EH (cell line): ENCODE measurements at regions not wholly inside any gene's neighbourhood (a gene's known extent, or its start where the extent isn't known, plus 50 kb on each side); places are given as distances from the start of the nearest gene placed in this dataset.

ENCODE experiments used
- DNase-seq: peaks from one replicate; pipeline ENCODE4 v3.0.0-alpha.2; 2015; ENCODE audit warnings: low read depth

GRCh38 chr3:73745526-73746191 is 120.9 kb upstream of the PDZRN3 start:
- DNase-seq, result peak; percentile 25

GRCh38 chr3:73743551-73743950 is 118.8 kb upstream of the PDZRN3 start:
- DNase-seq, result no peak

- DNase-seq, result peak; percentile 79
Measured at GRCh38 chr3:73739791-73740453, 115.2 kb upstream of the PDZRN3 start.

DNA sequence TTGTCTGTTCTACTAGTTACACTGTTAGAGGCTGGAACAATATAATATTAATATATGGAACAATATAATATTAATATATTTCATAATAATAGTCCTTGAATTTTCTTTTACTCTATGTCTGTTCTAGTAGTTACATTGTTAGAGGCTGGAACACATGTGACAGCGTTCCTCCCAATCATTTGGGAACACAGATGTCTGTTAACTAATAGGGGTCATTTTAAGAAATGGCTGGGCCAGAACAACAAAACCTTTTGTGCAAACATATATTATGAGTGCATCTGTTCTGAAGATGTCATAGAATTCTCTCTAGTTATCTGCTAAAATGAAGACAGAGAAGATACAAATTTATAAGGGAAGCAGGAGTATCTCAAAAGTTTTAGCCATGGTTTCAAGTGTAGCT is 114.0 kb upstream of the PDZRN3 start:
- DNase-seq, result no peak

DNA sequence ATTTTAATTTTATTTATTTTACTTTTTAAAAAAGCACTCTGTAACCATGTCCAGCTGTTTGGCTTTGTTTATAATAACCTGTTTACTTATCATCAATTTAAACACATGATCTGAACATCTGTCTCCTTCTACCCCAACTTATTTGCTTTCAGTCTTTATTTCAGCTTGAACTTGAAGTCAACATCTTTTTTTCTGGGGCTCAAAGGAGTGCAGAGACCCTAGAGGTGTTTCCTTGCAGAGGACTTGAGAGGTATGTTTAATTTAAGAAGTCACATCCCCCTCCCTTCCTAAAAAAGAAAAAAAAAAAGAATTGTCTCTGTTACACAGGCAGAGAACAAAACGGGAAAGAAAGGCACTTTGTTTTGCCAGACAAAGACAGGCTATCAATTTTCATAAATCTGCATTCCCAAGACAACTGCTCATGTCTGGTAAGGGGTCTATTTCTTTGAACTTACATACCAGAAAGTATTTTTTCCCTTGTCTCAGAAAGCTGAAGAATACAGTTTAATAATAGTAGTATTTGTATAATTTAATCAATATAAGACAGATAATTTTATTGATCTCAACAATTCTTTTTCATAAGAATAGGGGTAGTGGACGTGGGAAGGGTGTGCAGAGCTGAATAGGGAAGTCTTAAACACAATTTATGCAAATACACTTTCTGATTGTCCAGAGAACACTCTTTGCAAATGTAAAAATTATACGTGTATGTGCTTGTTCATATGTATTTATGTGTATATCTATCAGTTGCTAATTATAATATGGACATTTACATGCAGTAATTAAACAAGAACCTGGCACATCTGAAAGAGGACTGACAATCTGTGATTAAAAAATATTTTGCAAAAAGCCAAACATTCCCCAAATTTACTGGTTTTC is 109.7 kb upstream of the PDZRN3 start:
- DNase-seq, result no peak

DNA sequence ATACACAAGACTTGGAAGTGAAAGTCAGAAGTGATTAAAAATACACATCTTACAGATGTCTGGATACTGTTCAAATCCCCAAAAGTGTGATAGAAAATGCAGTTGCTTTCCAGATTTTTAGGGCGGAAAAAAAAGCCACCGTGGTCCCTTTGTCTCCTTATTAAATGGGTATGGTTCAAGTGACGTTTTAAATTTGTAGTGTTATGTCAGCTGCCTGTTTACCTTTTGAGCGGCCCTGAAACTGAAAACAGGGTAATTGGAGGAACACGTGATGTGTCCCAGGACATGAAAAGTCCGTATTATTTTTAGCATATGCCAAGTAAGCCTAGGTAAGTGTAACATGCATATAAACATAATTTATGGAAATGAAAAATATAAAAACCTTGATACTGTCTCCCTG is 109.0 kb upstream of the PDZRN3 start:
- no peak for DNase-seq

DNA sequence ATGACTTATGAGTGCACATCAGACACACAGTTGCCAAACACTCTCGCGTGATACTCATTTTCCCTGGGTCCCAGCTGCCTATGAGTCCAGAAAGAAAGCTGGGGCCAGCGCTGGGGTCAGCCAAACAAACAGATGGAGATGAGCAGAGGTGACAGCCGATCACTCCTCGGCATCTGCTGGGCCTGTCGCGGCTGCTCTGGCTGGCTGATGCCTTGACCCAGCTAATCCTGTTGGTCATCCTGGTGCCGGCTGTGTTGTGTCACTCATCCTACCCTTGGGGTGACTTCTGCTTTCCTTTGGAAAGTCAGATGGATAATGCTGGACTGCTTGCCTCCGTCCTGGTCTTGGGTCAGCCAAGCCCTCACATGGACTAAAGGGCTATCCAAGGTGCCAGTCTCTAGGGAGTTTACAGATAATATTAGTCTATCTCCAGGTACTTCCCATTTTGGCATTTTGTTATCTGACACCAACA is 105.3 kb upstream of the PDZRN3 start:
- DNase-seq, result no peak

GRCh38 chr3:73727854-73728253 is 103.1 kb upstream of the PDZRN3 start:
- peak; percentile 43 for DNase-seq

DNA sequence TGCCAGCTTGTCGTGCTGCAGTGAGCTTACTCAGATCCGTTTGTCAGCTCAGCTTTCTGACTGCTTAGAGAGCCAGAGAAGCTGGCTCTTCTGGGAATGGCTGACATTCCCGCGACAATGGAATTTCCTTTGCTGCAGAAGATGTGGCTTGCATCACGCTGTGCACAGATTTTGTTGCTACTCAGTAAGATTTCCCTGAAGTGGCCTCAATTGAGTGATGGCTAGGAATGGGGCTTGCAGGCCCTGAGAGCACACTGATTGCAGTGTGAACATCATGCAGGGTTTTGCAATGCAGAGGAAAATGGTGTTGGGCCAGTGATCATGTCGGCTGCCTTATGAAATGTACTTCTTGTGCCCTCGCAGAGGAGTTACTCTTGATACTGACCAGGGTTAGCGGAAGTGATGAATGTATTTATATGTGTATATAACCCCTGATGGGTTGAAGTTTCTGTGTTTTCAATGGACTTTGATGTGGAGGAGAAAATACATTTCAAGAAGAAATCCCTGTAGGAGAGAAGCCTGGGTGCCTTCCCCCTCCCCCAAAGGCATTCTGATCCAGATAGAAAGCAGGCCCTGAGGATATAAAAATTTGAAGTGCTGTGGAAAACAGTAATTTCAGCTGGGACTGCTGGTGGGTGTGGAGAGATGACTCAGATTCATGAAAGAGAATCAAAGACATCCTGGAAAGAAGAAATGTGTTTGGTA is 102.5 kb upstream of the PDZRN3 start:
- peak; percentile 97 for DNase-seq

- DNase-seq, result no peak
Measured at GRCh38 chr3:73723596-73723995, 98.9 kb upstream of the PDZRN3 start.

GRCh38 chr3:73719861-73720260 is 95.1 kb upstream of the PDZRN3 start:
- DNase-seq, result peak; percentile 42

GRCh38 chr3:73719413-73719851 is 94.7 kb upstream of the PDZRN3 start:
- peak; percentile 35 for DNase-seq

- peak; percentile 62 for DNase-seq
Measured at GRCh38 chr3:73718326-73719110, 93.8 kb upstream of the PDZRN3 start.

GRCh38 chr3:73716418-73716817 is 91.7 kb upstream of the PDZRN3 start:
- peak; percentile 72 for DNase-seq

- no peak for DNase-seq
Measured at GRCh38 chr3:73710340-73710739, 85.6 kb upstream of the PDZRN3 start.

DNA sequence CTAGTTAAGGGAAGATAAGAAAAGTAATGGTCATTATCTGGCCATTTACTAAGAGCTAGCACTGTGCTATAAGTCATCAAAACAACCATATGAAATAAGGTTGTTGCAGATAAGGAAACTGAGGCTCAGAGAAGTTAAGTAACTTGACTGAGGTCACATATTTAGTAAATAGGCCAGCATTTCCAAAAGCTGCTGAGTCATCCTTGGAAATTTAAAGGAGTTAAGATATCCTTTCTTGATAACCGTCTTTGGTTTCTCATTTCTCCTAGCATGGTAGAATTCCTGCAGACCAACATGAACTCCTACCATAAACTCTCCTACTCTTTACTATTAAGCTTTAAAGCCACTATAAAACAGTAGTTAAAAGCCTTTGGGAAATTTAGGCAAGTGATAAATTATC is 85.0 kb upstream of the PDZRN3 start:
- peak; percentile 12 for DNase-seq

- DNase-seq, result no peak
Measured at GRCh38 chr3:73708956-73709355, 84.2 kb upstream of the PDZRN3 start.

GRCh38 chr3:73707772-73708171 is 83.0 kb upstream of the PDZRN3 start:
- DNase-seq, result peak; percentile 52

- no peak for DNase-seq
Measured at GRCh38 chr3:73706771-73707170, 82.0 kb upstream of the PDZRN3 start.

GRCh38 chr3:73705792-73706191 is 81.1 kb upstream of the PDZRN3 start:
- DNase-seq, result no peak

GRCh38 chr3:73699327-73699726 is 74.6 kb upstream of the PDZRN3 start:
- DNase-seq, result no peak
